Putamen (tissue), 1 donor: ENCODE measurements at regions not wholly inside any gene's neighbourhood (a gene's known extent, or its start where the extent isn't known, plus 50 kb on each side); places are given as distances from the start of the nearest gene placed in this dataset.
"Not testable (repeated sequence)": the region's sequence is repeated elsewhere in the genome, so short reads cannot be mapped to it uniquely, and the experiment has no call there.

Experiments used
- DNase-seq: peaks from one replicate; pipeline ENCODE4 v3.0.0-alpha.2; 2016; ENCODE audit warnings: low spot score

DNA sequence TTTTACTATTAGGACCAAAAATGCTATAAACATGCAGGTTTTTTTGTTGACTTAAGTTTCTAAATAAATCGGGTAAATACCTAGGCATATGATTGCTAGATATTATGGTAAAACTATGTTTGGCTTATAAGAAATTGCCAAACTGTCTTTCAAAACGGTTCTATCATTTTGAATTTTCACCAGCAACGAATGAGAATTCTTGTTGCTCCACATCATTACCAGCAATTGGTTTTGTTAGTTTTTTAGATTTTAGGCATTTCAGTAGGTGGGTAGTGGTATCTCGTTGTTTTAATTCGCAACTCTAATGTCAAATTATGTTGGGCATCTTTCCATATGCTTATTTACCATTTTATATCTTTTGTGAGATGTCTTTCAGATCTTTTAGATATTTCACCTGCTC is 510.2 kb downstream of the JRKL start:
- no peak for DNase-seq

DNA sequence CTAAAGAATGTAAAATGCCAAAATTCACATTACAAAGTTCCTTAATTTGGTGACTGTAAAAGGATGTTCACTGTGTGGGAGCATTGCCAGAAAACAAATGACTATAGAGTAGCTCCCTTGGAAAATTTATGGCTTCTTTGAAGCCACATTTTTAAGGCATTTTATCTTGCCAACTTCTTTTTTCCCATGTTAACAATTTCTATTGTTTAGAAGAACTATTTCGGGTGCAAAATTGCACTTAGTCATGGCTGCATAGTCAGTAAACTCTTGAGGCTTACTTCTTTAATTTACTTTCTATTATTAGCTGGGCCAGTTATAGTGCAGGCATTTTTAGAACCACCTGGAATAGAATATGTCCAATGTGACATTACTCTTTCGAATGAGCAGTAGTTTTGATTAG is 515.3 kb downstream of the JRKL start:
- DNase-seq, result no peak

DNA sequence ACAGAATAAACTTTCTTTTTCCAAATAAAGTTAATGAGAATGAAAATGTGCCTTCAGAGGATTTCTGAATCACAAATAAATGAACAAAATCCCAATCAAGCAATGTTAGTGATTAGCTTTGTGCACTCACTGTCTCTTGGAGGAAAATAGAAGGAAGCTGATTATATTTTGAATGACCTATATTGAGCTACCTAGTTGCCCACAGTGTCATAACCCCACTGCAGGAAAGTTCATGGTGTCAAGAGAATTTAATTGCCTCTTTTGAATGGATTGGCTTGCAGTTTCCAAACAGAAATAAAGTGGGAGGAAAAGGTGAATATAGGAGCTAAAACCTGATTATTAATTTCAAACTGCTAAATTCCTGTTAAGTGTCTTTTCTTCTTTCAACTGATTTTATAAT is 515.9 kb downstream of the JRKL start:
- no peak for DNase-seq

DNA sequence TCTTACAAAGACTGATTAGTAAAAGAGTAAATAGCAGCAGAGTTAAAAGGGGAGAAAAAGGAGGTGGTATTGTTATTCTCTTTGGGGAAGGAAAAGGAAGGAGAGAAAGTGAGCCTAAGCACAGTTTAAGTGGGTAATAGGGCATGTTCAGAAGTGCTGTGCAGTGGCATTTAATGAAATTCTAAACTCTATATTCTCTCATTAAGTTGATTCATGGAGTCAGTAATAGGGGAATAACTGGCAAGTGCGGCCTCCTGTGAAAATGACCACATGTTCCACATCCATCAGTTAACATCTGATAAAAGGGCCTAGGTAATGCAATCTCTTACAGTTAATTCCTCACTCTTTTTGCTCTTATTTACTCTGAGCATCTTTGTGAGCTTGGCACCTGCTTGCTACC is 516.7 kb downstream of the JRKL start:
- no peak for DNase-seq

DNA sequence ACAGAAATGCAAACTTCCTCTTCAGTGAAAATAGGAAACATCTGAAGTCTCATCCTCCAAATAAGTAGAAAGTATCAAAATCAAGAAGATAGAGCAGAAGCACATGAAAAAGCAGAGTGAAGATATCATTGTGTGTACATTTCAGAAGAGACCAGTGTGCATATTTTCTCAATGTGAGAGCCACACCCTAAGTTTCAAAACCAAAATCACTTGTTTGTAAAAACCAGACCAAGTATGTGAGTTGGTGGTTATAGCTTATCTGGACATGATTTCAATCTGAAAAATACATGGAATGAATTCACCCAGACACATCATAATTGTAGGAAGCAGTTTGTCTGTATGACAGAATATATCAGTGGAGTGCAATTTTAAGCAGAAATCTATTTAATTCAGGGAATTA is 536.0 kb downstream of the JRKL start:
- DNase-seq, result no peak

DNA sequence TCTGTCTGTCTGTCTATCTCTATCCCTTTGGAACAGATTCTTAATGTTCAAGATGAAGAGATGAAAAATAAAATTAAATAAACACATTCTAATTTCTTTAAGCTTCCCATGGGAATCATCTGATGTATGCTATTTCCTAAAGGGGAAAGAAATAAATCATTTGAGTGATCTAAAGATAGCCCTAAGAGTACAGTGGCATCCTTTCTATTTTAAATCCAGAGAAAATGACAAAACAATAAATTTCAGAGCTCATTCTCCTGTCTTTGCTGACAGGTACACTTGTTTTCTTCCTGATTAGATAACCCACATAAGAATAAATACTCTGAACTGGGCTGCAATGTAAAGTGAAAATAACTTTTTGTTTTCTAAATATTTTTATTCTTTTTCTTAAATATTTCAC is 550.4 kb downstream of the JRKL start:
- DNase-seq, result no peak

DNA sequence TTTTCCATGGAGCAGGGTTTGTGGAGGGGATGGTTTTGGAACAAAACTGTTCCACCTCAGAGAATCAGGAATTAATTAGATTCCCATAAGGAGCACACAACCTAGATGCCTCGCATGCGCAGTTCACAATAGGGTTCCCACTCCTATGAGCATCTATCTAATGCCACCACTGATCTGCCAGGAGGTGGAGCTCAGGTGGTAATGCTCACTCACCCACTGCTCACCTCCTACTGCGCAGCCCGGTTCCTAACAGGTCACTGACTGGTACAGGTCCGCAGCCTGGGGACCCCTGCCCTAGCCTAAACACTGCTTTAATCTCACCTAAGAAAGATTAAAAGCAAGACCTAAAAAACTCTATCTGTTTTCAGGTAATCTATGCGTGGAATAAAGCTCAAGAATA is 553.0 kb downstream of the JRKL start:
- no peak for DNase-seq

DNA sequence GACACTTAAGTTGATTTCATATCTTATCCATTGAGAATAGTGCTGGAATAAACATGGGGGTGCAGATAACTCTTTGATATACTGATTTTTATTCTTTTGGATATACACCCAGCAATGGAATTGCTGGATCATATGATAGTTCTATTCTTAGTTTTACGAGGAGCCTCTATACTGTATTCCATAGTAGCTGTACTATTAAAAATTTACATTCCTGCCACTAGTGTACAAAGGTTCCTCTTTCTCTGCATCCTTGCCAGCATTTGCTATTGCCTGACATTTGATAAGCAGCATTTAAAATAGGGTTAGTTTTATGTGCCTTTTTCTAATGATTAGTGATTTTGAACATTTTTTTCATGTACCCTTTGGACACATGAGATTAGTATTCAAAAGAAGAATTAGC is 554.2 kb downstream of the JRKL start:
- no peak for DNase-seq

DNA sequence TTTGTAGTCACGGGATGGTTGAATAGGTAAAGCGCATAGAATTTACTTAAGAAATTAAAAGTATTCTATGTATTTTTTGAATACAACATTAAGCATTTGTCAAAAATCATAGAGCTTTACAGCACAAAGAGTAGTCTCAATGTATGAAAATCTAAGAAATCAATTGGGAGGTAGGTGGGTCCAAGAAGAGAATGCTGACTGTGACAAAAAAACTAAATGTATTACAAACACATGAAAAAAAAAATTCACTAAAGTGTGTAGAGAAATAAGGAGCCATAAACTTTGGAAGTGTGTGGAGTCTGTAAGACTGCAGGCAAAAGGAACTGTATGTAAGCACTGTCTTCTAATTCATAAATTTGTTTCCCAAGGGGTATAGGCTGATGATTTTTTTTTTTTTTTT is 558.3 kb downstream of the JRKL start:
- no peak for DNase-seq

DNA sequence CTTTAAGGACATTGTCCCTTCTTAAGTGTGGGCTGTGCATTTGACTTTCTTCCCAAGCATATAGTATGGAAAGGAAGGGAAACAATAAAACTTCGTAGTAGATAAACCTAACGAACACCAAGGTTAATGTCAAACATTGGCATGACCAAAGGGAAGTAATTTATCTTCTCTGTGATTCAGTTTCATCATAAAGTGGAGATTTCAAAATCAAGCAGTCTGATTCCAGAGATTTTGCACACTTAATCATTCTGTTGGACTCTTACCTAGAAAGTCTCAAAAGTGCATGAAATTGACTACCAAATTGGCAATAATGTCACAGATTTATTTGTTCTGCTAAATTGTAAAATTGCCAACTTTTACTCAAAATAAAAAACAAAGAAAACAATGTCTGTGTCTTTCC is 559.7 kb downstream of the JRKL start:
- no peak for DNase-seq

DNA sequence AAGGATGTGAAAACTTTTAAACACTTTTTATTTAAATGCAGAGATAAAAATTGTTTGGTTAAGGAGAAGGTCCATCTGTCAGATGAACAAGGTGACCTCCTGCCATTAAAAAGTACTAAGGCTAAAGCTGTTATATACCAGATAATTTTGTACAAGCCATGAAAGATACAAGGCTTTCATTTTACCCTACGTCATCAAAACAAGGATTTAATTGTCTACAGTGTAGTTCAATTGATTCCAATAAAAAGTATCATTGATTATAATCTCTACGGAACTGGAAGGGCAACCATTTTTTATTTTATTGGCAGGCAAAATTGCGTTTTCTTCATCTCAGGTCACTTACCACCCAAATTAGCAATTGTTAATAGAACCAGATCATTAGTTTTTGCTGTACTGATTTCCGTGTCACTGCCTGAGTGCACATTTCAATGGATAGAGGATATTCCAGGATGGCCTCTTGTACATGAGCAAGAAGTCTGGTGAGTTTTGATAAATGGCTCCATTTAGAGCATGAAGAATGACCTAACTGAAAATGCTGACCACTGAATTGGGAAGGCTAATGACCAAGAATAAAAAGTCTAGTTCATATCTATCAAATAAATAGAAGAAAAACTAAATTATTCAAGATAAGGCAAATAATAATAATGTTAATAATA is 564.9 kb downstream of the JRKL start:
- DNase-seq, result no peak

DNA sequence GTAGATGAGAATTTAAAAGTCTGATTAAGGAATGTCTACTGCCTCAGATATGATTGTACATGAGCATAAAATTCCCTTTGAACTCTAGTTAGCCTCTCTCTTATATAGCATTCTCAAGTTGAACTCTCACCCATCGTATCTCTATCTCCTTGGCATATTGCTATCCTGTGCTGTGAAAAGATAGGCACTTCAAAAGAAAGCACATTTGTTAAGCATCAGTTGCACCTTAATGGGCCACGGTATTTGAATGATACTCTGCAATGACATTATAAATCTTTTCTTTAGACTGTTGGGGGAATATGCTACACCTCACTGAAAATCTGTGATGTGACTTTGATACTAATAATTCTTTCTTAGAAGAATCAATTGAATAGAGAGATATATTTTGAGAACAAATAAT is 570.7 kb downstream of the JRKL start:
- DNase-seq, result no peak

DNA sequence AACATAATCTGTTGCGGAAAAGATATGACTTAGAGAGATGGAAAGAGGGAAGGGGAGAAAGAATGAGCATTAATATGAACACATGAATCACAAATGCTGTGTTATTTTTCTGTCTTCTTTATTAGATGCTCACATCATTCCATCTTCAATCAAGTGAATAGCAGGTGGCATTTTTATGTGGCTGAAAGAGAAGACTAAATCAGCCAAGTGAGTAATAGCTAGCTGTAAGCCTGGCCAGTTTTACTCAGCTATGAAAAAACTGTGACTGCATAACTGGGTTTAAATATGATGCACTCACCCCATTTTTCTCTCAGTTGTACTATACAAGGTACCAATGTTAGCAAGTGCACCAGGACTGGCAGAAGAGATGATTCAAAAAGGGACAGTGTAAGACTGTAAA is 571.1 kb downstream of the JRKL start:
- DNase-seq, result no peak

DNA sequence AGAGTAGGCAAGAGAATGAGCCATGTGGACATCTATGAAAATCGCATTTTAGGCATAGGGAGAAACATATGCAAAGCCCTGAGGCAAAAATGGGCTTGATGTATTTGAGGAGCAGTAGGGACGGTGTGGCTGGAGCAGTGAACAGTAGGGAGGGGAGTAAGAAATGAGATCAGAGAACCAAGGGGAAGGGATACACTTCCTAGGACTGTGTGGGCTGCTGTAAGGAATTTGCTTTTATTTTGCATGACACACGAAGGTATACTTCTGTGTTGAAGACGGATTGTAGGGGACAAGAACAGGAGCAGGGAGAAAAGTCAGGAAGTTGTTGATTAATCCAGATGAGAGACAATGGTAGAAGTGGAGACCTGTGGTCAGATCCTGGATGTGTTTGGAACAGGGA is 572.1 kb downstream of the JRKL start:
- DNase-seq, result no peak

DNA sequence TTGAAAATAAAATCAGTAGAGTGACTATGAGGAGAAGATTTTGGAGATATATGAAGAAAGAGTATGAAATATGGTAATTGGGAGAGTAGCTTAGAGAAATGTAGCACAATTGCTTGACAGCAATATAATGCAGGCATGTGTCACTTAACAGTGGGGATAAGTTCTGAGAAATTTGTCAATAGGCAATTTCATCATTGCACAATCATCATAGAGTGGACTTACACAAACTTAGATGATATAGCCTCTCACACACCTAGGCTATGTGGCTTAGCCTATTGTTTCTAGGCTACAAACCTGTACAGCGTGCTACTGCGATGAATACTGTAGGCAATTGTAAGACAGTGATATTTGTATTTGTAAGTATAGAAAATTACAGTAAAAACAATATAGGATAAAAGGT is 573.6 kb downstream of the JRKL start:
- DNase-seq, result no peak

DNA sequence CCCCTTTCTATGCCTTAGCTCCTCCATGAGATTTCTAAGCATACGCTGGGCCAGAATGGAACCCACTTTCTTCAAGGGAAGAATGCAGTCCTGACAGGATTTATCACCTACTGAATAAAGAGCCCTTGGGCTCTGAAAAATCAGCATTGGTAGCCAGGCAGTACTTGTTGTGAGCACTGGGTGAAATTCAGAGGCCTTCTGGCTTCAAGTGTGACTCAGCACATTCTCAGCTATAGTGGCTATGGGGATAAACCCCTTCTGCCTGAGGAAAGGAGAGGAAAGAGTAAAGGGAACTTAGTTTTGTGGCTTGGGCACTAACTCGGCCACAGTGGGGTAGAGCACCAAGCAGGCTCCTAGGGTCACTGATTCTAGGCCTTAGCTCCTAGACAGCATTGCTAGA is 574.8 kb downstream of the JRKL start:
- DNase-seq, result no peak

DNA sequence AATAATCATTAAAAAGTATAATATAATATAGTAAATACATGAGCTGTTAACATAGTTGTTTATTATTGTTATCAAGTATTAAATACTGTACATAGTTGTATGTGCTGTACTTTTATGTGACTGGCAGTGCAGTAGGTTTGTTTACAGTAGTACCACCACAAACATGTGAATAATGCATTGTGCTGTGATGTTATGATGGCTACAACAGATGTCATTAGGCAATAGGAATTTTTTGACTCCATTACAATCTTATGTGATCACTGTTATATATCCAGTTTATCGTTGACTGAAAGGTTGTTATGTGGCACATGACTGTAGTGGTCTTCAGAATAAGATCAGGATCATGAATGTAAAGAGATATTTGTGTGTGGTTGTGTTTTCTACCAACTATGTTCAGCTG is 577.8 kb downstream of the JRKL start:
- no peak for DNase-seq

DNA sequence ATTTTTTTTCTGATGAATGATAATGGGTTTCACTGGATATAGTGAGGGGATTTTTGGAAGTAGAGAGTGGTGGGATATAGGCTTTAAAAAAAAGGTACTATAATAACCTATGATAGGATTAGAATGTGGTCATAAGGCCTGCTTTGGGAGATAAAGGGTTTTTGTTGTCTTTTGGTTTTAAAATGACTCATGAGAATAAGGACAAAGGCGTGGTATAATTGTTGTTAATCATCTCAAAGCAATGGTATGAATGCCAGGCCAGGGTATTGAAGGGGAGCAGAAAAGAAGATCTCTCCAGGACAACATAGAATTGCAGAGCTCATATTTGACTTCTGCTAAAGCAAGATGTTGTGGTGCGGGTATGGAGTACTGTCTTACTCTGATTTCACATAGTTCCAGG is 579.4 kb downstream of the JRKL start:
- DNase-seq, result no peak

DNA sequence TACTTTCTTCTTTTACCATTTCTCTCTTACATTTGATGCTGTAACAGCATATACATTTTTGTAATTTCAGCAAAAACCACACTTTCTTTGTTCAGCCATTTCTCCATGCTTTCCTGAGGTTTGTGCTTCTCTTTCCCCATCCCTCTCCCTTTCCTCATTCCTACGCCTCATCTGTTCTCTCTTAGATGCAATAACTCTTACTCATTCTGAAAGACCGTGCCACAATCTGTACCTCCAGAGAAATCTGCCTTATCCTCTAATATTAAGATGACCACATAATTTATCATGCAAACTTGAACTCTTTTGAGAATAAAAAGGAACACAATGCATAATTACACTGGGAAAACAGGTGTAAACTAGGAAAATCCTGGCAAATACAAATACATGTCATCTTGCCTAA is 588.9 kb downstream of the JRKL start:
- no peak for DNase-seq

DNA sequence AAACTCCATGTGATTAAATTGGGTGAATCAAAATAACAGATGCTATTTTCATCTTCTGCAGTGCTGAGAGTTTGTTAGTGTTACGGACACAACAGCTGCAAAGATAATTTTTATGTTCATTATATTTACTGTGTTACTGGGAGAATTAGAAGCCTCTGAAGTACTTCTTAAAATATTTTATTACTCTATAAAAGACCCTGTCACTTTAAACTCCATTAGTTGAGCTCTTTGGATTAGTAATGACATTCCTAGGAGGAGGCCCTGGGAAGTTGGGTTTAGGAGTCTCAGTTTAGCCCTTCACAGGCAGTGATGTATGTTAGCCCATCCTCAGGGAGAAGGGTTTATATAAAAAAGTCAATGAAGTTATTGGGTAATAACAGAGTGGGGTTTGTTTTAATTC is 596.7 kb downstream of the JRKL start:
- DNase-seq, result no peak

DNA sequence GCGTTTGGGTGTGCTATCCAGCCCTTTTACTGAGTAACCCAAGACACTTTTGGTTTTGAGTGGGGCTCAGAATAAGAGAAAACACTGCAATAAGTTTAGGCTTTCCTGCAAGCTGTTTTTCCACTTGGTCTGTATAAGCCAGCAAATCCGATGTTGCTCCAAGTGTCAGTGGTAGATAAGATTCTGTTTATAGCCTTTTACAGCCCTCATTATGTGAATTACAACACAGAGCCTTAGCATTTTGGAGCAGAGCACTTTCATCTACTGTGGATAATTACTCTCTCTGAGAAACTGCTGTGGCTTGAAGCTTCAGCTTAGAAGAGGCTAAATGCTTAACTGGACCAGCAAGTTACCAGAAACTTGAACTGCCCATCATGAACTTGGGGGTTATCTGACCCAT is 601.1 kb downstream of the JRKL start:
- no peak for DNase-seq

DNA sequence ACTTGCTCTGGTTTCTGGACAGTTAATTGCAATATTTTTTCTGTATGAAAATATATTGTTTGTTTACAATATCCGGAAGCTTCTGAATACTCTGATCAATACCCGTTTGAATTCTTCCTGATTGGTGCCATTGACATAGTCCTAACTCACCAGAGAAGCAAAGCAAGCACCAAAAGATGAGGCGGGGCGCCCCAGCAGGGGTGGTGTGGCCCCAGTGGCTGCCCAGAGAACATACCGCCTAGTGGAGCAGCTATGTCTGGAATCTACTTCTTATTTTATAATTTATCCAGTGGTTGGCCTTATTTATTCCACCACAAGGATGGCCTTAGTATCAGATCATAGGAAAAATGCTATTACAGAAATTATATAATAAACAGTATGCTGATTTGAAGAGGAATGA is 610.7 kb downstream of the JRKL start:
- DNase-seq, result no peak

DNA sequence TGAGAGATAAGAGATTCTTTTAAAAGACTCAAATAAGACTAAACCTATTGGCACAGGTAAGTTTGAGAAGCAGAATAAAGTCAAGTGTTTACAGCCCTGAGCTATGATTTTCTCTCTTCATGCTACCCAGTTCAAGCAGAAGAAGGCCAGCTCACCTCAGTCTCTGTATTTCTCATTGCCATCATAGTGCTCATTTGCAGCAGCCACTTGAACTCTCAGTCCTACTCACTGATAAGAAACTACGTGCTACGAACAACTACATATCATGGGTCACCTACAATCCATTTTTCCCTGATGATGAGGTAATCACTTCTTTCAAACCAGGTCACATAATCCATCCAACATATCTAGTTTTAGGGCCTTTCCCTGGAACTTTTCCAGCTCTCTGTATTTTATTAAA is 617.5 kb downstream of the JRKL start:
- no peak for DNase-seq

DNA sequence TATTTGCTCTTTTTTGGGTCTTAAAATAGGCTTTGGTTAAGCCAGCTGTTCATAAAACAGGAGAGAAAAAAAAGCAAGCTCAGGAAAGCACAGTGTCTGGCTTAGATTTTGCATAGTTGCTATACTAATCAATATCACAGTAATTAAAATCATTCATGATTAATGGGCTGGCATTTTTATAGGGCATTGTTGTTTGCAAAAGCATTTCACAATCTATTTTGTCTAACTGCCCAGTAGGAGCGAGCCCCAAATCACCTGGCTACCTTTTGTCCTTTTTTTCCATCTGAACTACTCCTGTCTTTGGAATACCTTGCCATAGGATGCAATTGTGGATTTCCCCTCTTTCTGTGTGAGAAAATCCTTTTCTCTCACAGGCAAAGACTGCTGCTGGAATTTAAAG is 619.8 kb downstream of the JRKL start:
- no peak for DNase-seq

DNA sequence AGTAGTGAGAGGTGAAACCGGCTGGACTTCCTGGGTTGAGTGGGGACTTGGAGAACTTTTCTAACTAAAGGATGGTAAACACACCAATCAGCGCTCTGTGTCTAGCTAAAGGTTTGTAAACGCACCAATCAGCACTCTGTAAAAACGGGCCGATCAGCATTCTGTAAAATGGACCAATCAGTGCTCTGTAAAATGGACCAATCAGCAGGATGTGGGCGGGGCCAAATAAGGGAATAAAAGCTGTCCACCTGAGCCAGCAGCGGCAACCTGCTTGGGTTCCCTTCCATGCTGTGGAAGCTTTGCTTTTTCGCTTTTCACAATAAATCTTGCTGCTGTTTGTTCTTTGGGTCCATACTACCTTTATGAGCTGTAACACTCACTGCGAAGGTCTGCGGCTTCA is 621.2 kb downstream of the JRKL start:
- DNase-seq, result not testable (repeated sequence)
